ENCODE measurements at regions not wholly inside any gene's neighbourhood (a gene's known extent, or its start where the extent isn't known, plus 50 kb on each side); places are given as distances from the start of the nearest gene placed in this dataset.
"Not testable (repeated sequence)": the region's sequence is repeated elsewhere in the genome, so short reads cannot be mapped to it uniquely, and the experiment has no call there.

- in situ Hi-C loops (cut with HindIII; ENCODE audit: low sequenced_read_pairs), result no loop called here
These were observed 292.1 kb upstream of the NRXN1 start for GRCh38 chr2:51324051-51324450.

- in situ Hi-C loops (cut with HindIII; ENCODE audit: low sequenced_read_pairs), result no loop called here
These were observed 290.7 kb upstream of the NRXN1 start for GRCh38 chr2:51322613-51323012.

GRCh38 chr2:51304311-51304710 lies 272.4 kb upstream of the NRXN1 start:
- in situ Hi-C loops (cut with HindIII; ENCODE audit: low sequenced_read_pairs), result no loop called here

GRCh38 chr2:51301381-51301780 lies 269.4 kb upstream of the NRXN1 start:
- in situ Hi-C loops (cut with HindIII; ENCODE audit: low sequenced_read_pairs), result no loop called here

- in situ Hi-C loops (cut with HindIII; ENCODE audit: low sequenced_read_pairs), result no loop called here
These were observed 267.4 kb upstream of the NRXN1 start for GRCh38 chr2:51299370-51299769.

- in situ Hi-C loops (cut with HindIII; ENCODE audit: low sequenced_read_pairs), result no loop called here
These were observed 265.6 kb upstream of the NRXN1 start for GRCh38 chr2:51297488-51297887.

GRCh38 chr2:51293566-51294200 lies 261.8 kb upstream of the NRXN1 start:
- in situ Hi-C loops (cut with HindIII; ENCODE audit: low sequenced_read_pairs), result no loop called here

- in situ Hi-C loops (cut with HindIII; ENCODE audit: low sequenced_read_pairs), result no loop called here
These were observed 260.0 kb upstream of the NRXN1 start for GRCh38 chr2:51291762-51292551.

- in situ Hi-C loops (cut with HindIII; ENCODE audit: low sequenced_read_pairs), result no loop called here
These were observed 258.8 kb upstream of the NRXN1 start for GRCh38 chr2:51290725-51291124.

- in situ Hi-C loops (cut with HindIII; ENCODE audit: low sequenced_read_pairs), result loop anchor here (5.0 kb wide), 1 partner anchor 67 kb away; no protein-coding TSS in a partner anchor
These were observed 257.1 kb upstream of the NRXN1 start for GRCh38 chr2:51289045-51289444.

GRCh38 chr2:51268191-51268590 lies 236.3 kb upstream of the NRXN1 start:
- in situ Hi-C loops (cut with HindIII; ENCODE audit: low sequenced_read_pairs), result no loop called here

- in situ Hi-C loops (cut with HindIII; ENCODE audit: low sequenced_read_pairs), result no loop called here
These were observed 233.6 kb upstream of the NRXN1 start for GRCh38 chr2:51265539-51265938.

GRCh38 chr2:51263951-51264350 lies 232.0 kb upstream of the NRXN1 start:
- in situ Hi-C loops (cut with HindIII; ENCODE audit: low sequenced_read_pairs), result no loop called here

GRCh38 chr2:51263101-51263500 lies 231.2 kb upstream of the NRXN1 start:
- in situ Hi-C loops (cut with HindIII; ENCODE audit: low sequenced_read_pairs), result not testable (repeated sequence)

- in situ Hi-C loops (cut with HindIII; ENCODE audit: low sequenced_read_pairs), result no loop called here
These were observed 226.4 kb upstream of the NRXN1 start for GRCh38 chr2:51258301-51258700.

GRCh38 chr2:51256736-51257135 lies 224.8 kb upstream of the NRXN1 start:
- in situ Hi-C loops (cut with HindIII; ENCODE audit: low sequenced_read_pairs), result no loop called here

- in situ Hi-C loops (cut with HindIII; ENCODE audit: low sequenced_read_pairs), result no loop called here
These were observed 219.4 kb upstream of the NRXN1 start for GRCh38 chr2:51251356-51251755.

- in situ Hi-C loops (cut with HindIII; ENCODE audit: low sequenced_read_pairs), result no loop called here
These were observed 215.4 kb upstream of the NRXN1 start for GRCh38 chr2:51247252-51247805.

GRCh38 chr2:51243892-51244535 lies 212.1 kb upstream of the NRXN1 start:
- in situ Hi-C loops (cut with HindIII; ENCODE audit: low sequenced_read_pairs), result no loop called here

- in situ Hi-C loops (cut with HindIII; ENCODE audit: low sequenced_read_pairs), result no loop called here
These were observed 205.8 kb upstream of the NRXN1 start for GRCh38 chr2:51237626-51238271.

- in situ Hi-C loops (cut with HindIII; ENCODE audit: low sequenced_read_pairs), result no loop called here
These were observed 200.1 kb upstream of the NRXN1 start for GRCh38 chr2:51232027-51232426.
